GM12878 (cell line): ENCODE measurements at regions not wholly inside any gene's neighbourhood (a gene's known extent, or its start where the extent isn't known, plus 50 kb on each side); places are given as distances from the start of the nearest gene placed in this dataset.

Experiments used
- ATAC-seq: fragments of 200-7000 bp; cut with Tn5 transposase; 3 replicates; pipeline ENCODE4 v1.9.1; 2020; ENCODE audit warnings: mild to moderate bottlenecking, moderate library complexity
- BruUV-seq: library from RNA; stranded (reverse); fragments of 400-500 nt; replicated peaks from 2 replicates; lab custom pipeline; 2021; lab: Mats Ljungman, UMichigan
- CTCF ChIA-PET: fragments of 300-600 bp; sonication (Branson Sonifier 250); formaldehyde crosslinking; extraction: SDS; loops from one replicate; lab custom pipeline; 2021; ENCODE audit warnings: inconsistent platforms; lab: Yijun Ruan, JAX
- POLR2A ChIA-PET: fragments of 350-600 bp; formaldehyde crosslinking; extraction: SDS; loops from one replicate; lab custom pipeline; 2021; ENCODE audit warnings: inconsistent platforms; lab: Charles Lee
- RAD21 ChIA-PET: fragments of 300-600 bp; sonication (Branson Sonifier 250); formaldehyde crosslinking; loops from one replicate; lab custom pipeline; 2023; ENCODE audit warnings: antibody characterized with exemption; ENCODE audit not compliant: unreplicated experiment; lab: Charles Lee
- SMC1A ChIA-PET: fragments of 300-600 bp; sonication (Branson Sonifier 250); formaldehyde crosslinking; loops from one replicate; lab custom pipeline; 2023; ENCODE audit not compliant: unreplicated experiment, uncharacterized antibody; lab: Charles Lee
- DNase-seq: peaks from one replicate; pipeline ENCODE4 v3.0.0-alpha.2; 2011; ENCODE audit warnings: low read depth, low spot score
- FAIRE-seq: peaks from 3 replicates; lab custom pipeline; 2011; peaks lifted over from hg19 to GRCh38; lab: Jason Lieb, UNC
- H2AFZ ChIP-seq: 2 replicates; pipeline ENCODE4 v1.6.0; 2011; ENCODE audit warnings: low read depth, low read length, control low read depth; ENCODE audit not compliant: control insufficient read depth
- H3K27ac ChIP-seq: 2 replicates; pipeline ENCODE4 v1.5.1; 2011; ENCODE audit warnings: control low read depth; ENCODE audit not compliant: control insufficient read depth, insufficient read depth
- H3K27me3 ChIP-seq, 2 experiments: replicated peaks in 1 of 2; 2 replicates each; pipeline versions ENCODE4 v1.6.0 to v1.6.1; 2011; ENCODE audit warnings: low read length in 1 of 2; ENCODE audit not compliant: control insufficient read depth in 2 of 2, insufficient read depth in 2 of 2
- H3K36me3 ChIP-seq, 2 experiments: 2 replicates each; pipeline ENCODE4 v1.5.1; 2011; ENCODE audit warnings: low read length in 1 of 2; ENCODE audit not compliant: control insufficient read depth in 2 of 2, insufficient read depth in 2 of 2
- H3K4me1 ChIP-seq: 2 replicates; pipeline ENCODE4 v1.6.1; 2011; ENCODE audit warnings: mild to moderate bottlenecking, low read length, moderate library complexity, mixed read lengths; ENCODE audit not compliant: control insufficient read depth, insufficient read depth
- H3K4me2 ChIP-seq: 2 replicates; pipeline ENCODE4 v1.6.0; 2011; ENCODE audit warnings: control low read depth; ENCODE audit not compliant: control insufficient read depth, insufficient read depth
- H3K4me3 ChIP-seq: fragments of 200-600 bp; sonication (generic); 2 replicates; pipeline ENCODE4 v1.5.1; 2016
- H3K79me2 ChIP-seq: 2 replicates; pipeline ENCODE4 v1.6.0; 2011; ENCODE audit warnings: low read length; ENCODE audit not compliant: control insufficient read depth, insufficient read depth
- H3K9ac ChIP-seq: 2 replicates; pipeline ENCODE4 v1.8.0; 2011; ENCODE audit warnings: low read length, control low read depth, mixed read lengths; ENCODE audit not compliant: control insufficient read depth, insufficient read depth
- H3K9me3 ChIP-seq: replicated peaks from 3 replicates; pipeline ENCODE4 v1.5.1; 2011; ENCODE audit warnings: mild to moderate bottlenecking, low read length; ENCODE audit not compliant: control insufficient read depth, insufficient read depth
- H4K20me1 ChIP-seq: 2 replicates; pipeline ENCODE4 v1.6.0; 2011; ENCODE audit not compliant: control insufficient read depth, insufficient read depth
- BCL11A ChIP-seq: IDR thresholded peaks from 2 replicates; pipeline ENCODE4 v1.6.1; 2011; ENCODE audit warnings: low read depth, low read length
- NR2C1 ChIP-seq: fragments of 450-650 bp; IDR thresholded peaks from 2 replicates; pipeline ENCODE4 v1.6.1; 2017; ENCODE audit warnings: antibody characterized with exemption, mild to moderate bottlenecking, moderate library complexity
- POLR2A ChIP-seq: IDR thresholded peaks from 2 replicates; pipeline ENCODE4 v1.6.1; 2011; ENCODE audit warnings: low read depth, mild to moderate bottlenecking, low read length
- POLR2AphosphoS2 ChIP-seq: IDR thresholded peaks from 2 replicates; pipeline ENCODE4 v1.6.1; 2011; ENCODE audit warnings: low read depth, mild to moderate bottlenecking, low read length, improper control_type of control experiment, moderate library complexity
- POU2F2 ChIP-seq: IDR thresholded peaks from 3 replicates; pipeline ENCODE4 v1.6.1; 2011; ENCODE audit warnings: low read depth, mild to moderate bottlenecking, low read length, borderline replicate concordance
- RFX5 ChIP-seq: IDR thresholded peaks from 2 replicates; pipeline ENCODE4 v1.6.1; 2011; ENCODE audit warnings: low read depth, low read length, improper control_type of control experiment
- SIN3A ChIP-seq: IDR thresholded peaks from 2 replicates; pipeline ENCODE4 v1.6.1; 2012; ENCODE audit warnings: low read depth, low read length, improper control_type of control experiment
- SMAD1 ChIP-seq: fragments of 450-650 bp; IDR thresholded peaks from 2 replicates; pipeline ENCODE4 v1.6.1; 2018; ENCODE audit warnings: mild to moderate bottlenecking, low read depth; ENCODE audit not compliant: partially characterized antibody
- SMC3 ChIP-seq: IDR thresholded peaks from 2 replicates; pipeline ENCODE4 v1.6.1; 2011; ENCODE audit warnings: low read length, improper control_type of control experiment, borderline replicate concordance
- SREBF1 ChIP-seq: IDR thresholded peaks from 2 replicates; pipeline ENCODE4 v1.6.1; 2012; ENCODE audit warnings: mild to moderate bottlenecking, low read length
- STAT3 ChIP-seq: IDR thresholded peaks from 2 replicates; pipeline ENCODE4 v1.6.1; 2011; ENCODE audit warnings: low read depth, low read length, improper control_type of control experiment
- WGBS: methylation state at CpG from one replicate; pipeline ENCODE4 v1.1.6; 2016; ENCODE audit warnings: low lambda C conversion rate; ENCODE audit not compliant: insufficient replicate concordance, insufficient coverage; ENCODE audit errors: missing lambda C conversion rate; 5-methylcytosine and 5-hydroxymethylcytosine counted together
- in situ Hi-C: fragments of 300-500 bp; cut with MboI; formaldehyde crosslinking; loops from 9 replicates; pipeline ENCODE4 v1.14.3; 2018; ENCODE audit warnings: mixed read lengths
- intact Hi-C: fragments of 100-400 bp; cut with micrococcal nuclease; formaldehyde crosslinking; loops from one replicate; pipeline ENCODE4 v1.14.2; 2022; ENCODE audit not compliant: unreplicated experiment
- TF ChIP-seq, protein P1 (sequence below): IDR thresholded peaks from 2 replicates; pipeline ENCODE4 v1.6.1; 2012; ENCODE audit warnings: low read depth, low read length, improper control_type of control experiment

DNA sequence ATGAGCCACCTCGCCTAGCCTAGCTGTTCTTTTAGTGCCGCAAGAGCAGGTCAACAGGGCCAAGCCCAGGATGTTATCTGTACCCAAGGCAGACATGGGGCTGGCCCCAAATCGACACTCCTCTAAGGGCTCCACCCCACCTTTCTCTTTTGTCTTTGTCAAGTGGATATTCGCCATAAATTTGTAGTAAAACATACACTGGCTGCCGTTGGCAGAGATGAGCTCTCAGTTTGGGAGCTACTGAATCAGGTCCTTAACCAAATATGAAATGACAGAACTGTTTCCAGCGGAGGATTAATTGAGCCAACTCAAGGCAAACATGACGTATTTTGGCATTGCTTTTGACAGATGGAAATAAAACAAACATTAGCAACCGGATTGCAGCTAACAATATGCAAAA is 556.9 kb upstream of the CDH5 start:
- Histone ChIP-seq H3K79me2 (no peaks in the 10 kb centered on the region), H3K4me2 (no peak overlapping the region), H2AFZ (no peak overlapping the region), H3K27me3 (no peaks in the 10 kb centered on the region), H3K9ac (no peak overlapping the region), H3K4me1 (no peaks in the 10 kb centered on the region), H4K20me1 (no peaks in the 10 kb centered on the region), H3K9me3 (no peaks in the 10 kb centered on the region), H3K27ac (no peak overlapping the region), H3K36me3 (no peaks in the 10 kb centered on the region), H3K4me3 (no peak overlapping the region)
- no peak for ATAC-seq
- in situ Hi-C loops (no loop called here), intact Hi-C loops (no loop called here)
- ChIA-PET RAD21 (no interaction called here), POLR2A (no interaction called here), CTCF (no interaction called here), SMC1A (no interaction called here)
- TF ChIP-seq SREBF1, result no peak
- TF ChIP-seq RFX5, result no peak
- TF ChIP-seq POLR2AphosphoS2, result no peak
- TF ChIP-seq BCL11A, result no peak
- no peak for TF ChIP-seq SMC3
- TF ChIP-seq NR2C1, result no peak
- no peak for TF ChIP-seq STAT3
- TF ChIP-seq SMAD1, result no peak
- TF ChIP-seq SIN3A, result no peak
- TF ChIP-seq POLR2A, result no peak
- no peak for TF ChIP-seq POU2F2
- TF ChIP-seq, protein P1, sequence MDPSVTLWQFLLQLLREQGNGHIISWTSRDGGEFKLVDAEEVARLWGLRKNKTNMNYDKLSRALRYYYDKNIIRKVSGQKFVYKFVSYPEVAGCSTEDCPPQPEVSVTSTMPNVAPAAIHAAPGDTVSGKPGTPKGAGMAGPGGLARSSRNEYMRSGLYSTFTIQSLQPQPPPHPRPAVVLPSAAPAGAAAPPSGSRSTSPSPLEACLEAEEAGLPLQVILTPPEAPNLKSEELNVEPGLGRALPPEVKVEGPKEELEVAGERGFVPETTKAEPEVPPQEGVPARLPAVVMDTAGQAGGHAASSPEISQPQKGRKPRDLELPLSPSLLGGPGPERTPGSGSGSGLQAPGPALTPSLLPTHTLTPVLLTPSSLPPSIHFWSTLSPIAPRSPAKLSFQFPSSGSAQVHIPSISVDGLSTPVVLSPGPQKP, result no peak
- no peak for FAIRE-seq
- DNase-seq, result no peak
- WGBS, result 24% methylated on average over 8 of the region's 8 CpGs
- BruUV-seq, result no TSS peak
